Mesendoderm (in vitro differentiated cells): ENCODE measurements at regions not wholly inside any gene's neighbourhood (a gene's known extent, or its start where the extent isn't known, plus 50 kb on each side); places are given as distances from the start of the nearest gene placed in this dataset.
A peak's percentile ranks its signal among the peaks of the same experiment; 100 is the strongest.

Experiments
- DNase-seq: peaks from one replicate; pipeline ENCODE4 v3.0.0; 2013
- H2AK5ac ChIP-seq: 2 replicates; pipeline ENCODE4 v1.6.1; 2013; ENCODE audit warnings: low read length, inconsistent platforms
- H2BK120ac ChIP-seq: 2 replicates; pipeline ENCODE4 v1.6.1; 2013; ENCODE audit warnings: low read depth, mild to moderate bottlenecking, low read length, moderate library complexity, mixed read lengths
- H2BK15ac ChIP-seq: replicated peaks from 2 replicates; pipeline ENCODE4 v1.6.1; 2013; ENCODE audit warnings: low read depth, mild to moderate bottlenecking, moderate library complexity
- H2BK5ac ChIP-seq: 2 replicates; pipeline ENCODE4 v1.6.1; 2013; ENCODE audit warnings: low read length, inconsistent platforms
- H3K18ac ChIP-seq: 2 replicates; pipeline ENCODE4 v1.6.1; 2013; ENCODE audit warnings: mild to moderate bottlenecking, low read length, mixed read lengths
- H3K23ac ChIP-seq: one replicate; pipeline ENCODE4 v1.6.1; 2013; ENCODE audit warnings: low read length
- H3K27ac ChIP-seq: 2 replicates; pipeline ENCODE4 v1.5.1; 2013; ENCODE audit warnings: low read depth, mild to moderate bottlenecking, inconsistent platforms, low read length, moderate library complexity
- H3K27me3 ChIP-seq: 2 replicates; pipeline ENCODE4 v1.6.1; 2013; ENCODE audit warnings: low read length, control low read depth, mild to moderate bottlenecking, inconsistent platforms; ENCODE audit not compliant: insufficient read depth, poor library complexity
- H3K36me3 ChIP-seq: 2 replicates; pipeline ENCODE4 v1.6.1; 2013; ENCODE audit warnings: low read length, inconsistent platforms; ENCODE audit not compliant: control insufficient read depth, insufficient read depth
- H3K4ac ChIP-seq: one replicate; pipeline ENCODE4 v1.6.1; 2013; ENCODE audit warnings: low read depth, mild to moderate bottlenecking, low read length, moderate library complexity
- H3K4me1 ChIP-seq: 2 replicates; pipeline ENCODE4 v1.6.1; 2013; ENCODE audit warnings: low read depth, low read length, inconsistent platforms; ENCODE audit not compliant: control insufficient read depth
- H3K4me2 ChIP-seq: 2 replicates; pipeline ENCODE4 v1.6.1; 2013; ENCODE audit warnings: low read length
- H3K4me3 ChIP-seq: 2 replicates; pipeline ENCODE4 v1.5.1; 2013; ENCODE audit warnings: mild to moderate bottlenecking, low read length
- H3K56ac ChIP-seq: one replicate; pipeline ENCODE4 v1.6.1; 2013; ENCODE audit warnings: low read length
- H3K79me1 ChIP-seq: 2 replicates; pipeline ENCODE4 v1.6.1; 2013; ENCODE audit warnings: low read length, inconsistent platforms
- H3K79me2 ChIP-seq: 2 replicates; pipeline ENCODE4 v1.6.1; 2013; ENCODE audit warnings: mild to moderate bottlenecking, low read length; ENCODE audit not compliant: control insufficient read depth, insufficient read depth
- H3K9ac ChIP-seq: 2 replicates; pipeline ENCODE4 v1.6.1; 2013; ENCODE audit warnings: low read length, inconsistent platforms
- H4K5ac ChIP-seq: one replicate; pipeline ENCODE4 v1.6.1; 2013; ENCODE audit warnings: low read length
- H4K8ac ChIP-seq: one replicate; pipeline ENCODE4 v1.6.1; 2013; ENCODE audit warnings: low read depth, mild to moderate bottlenecking, control low read depth, low read length, moderate library complexity
- WGBS: extraction: QIAGEN DNeasy Blood & Tissue Kit; methylation state at CpG from one replicate; pipeline ENCODE4 v1.1.7; 2013; ENCODE audit warnings: low lambda C conversion rate, missing lambda C conversion rate; ENCODE audit not compliant: insufficient coverage; ENCODE audit errors: extremely low coverage; 5-methylcytosine and 5-hydroxymethylcytosine counted together

- Histone ChIP-seq H4K5ac (no peak overlapping the region), H3K56ac (no peak overlapping the region), H3K27ac (no peak overlapping the region), H2AK5ac (no peak overlapping the region), H3K4ac (no peak overlapping the region), H2BK120ac (no peak overlapping the region), H3K4me3 (no peak overlapping the region), H3K18ac (no peak overlapping the region), H2BK15ac (no peak overlapping the region), H3K79me2 (no peaks in the 10 kb centered on the region), H3K36me3 (no peaks in the 10 kb centered on the region), H3K23ac (no peak overlapping the region), H3K9ac (no peak overlapping the region), H2BK5ac (no peak overlapping the region), H4K8ac (no peak overlapping the region), H3K4me2 (no peak overlapping the region), H3K4me1 (no peaks in the 10 kb centered on the region), H3K27me3 (no peaks in the 10 kb centered on the region), H3K79me1 (no peaks in the 10 kb centered on the region)
- no CpG with 5 or more reads among the region's 5 CpGs for WGBS
- no peak for DNase-seq
Observed at GRCh38 chr6:98601716-98602115, 232.7 kb upstream of the POU3F2 start.

GRCh38 chr6:98605705-98606104 lies 228.7 kb upstream of the POU3F2 start:
- Histone ChIP-seq H3K36me3 (no peaks in the 10 kb centered on the region), H4K8ac (no peak overlapping the region), H4K5ac (no peak overlapping the region), H3K27me3 (no peaks in the 10 kb centered on the region), H3K4me1 (no peaks in the 10 kb centered on the region), H3K18ac (no peak overlapping the region), H2BK5ac (no peak overlapping the region), H3K79me1 (no peaks in the 10 kb centered on the region), H3K23ac (no peak overlapping the region), H3K9ac (no peak overlapping the region), H3K56ac (no peak overlapping the region), H3K79me2 (no peaks in the 10 kb centered on the region), H3K4me2 (no peak overlapping the region), H2AK5ac (no peak overlapping the region), H2BK15ac (no peak overlapping the region), H3K4me3 (no peak overlapping the region), H3K4ac (no peak overlapping the region), H3K27ac (no peak overlapping the region), H2BK120ac (peak overlapping the region; percentile 35)
- no peak for DNase-seq
- WGBS: no CpG with 5 or more reads among the region's 1 CpG

DNA sequence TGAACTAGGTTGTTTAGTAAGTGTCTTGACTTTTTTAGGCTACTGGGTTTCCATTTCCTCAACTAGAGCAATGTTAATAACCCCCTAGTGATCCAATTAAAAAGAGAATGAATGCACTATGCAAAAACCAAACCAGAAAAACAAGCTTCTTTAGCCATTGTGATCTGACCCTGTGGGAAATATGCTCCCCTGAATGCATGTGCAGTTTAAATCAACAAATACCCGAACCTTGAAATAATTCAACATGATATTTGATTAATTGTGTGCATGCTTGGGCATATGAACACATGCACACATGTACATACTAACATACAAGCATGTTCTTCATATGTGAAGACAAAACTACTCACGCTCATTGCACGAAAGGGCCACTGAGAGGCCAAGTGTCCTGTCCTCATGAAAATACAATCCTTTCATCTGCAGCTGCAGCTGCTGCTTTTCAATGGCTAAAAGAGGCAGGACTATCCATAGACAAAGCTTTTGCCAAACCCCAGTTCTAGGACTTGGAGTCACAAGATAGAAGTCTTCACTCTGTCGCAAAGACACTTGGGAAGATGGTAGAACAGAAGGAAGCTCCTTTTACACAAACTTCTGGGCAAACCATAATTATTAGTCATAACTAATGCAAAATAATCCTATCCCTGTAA lies 207.1 kb upstream of the POU3F2 start:
- no peak overlapping the region for H3K4me3 ChIP-seq
- H3K4me1 ChIP-seq: no peaks in the 10 kb centered on the region
- no CpG with 5 or more reads among the region's 4 CpGs for WGBS
- H3K79me2 ChIP-seq: no peaks in the 10 kb centered on the region
- no peak overlapping the region for H2BK120ac ChIP-seq
- H3K27ac ChIP-seq: no peak overlapping the region
- no peaks in the 10 kb centered on the region for H3K27me3 ChIP-seq
- no peak overlapping the region for H3K56ac ChIP-seq
- H2BK15ac ChIP-seq: no peak overlapping the region
- H3K36me3 ChIP-seq: no peaks in the 10 kb centered on the region
- H3K9ac ChIP-seq: no peak overlapping the region
- H3K4me2 ChIP-seq: no peak overlapping the region
- H3K23ac ChIP-seq: no peak overlapping the region
- DNase-seq: no peak
- no peak overlapping the region for H3K18ac ChIP-seq
- H2AK5ac ChIP-seq: no peak overlapping the region
- H2BK5ac ChIP-seq: no peak overlapping the region
- no peaks in the 10 kb centered on the region for H3K79me1 ChIP-seq
- no peak overlapping the region for H3K4ac ChIP-seq
- no peak overlapping the region for H4K5ac ChIP-seq
- H4K8ac ChIP-seq: no peak overlapping the region

- no peaks in the 10 kb centered on the region for H3K27me3 ChIP-seq
- no peak overlapping the region for H3K4me3 ChIP-seq
- no peaks in the 10 kb centered on the region for H3K79me1 ChIP-seq
- H3K23ac ChIP-seq: no peak overlapping the region
- H3K79me2 ChIP-seq: no peaks in the 10 kb centered on the region
- H3K18ac ChIP-seq: no peak overlapping the region
- H2AK5ac ChIP-seq: no peak overlapping the region
- H3K9ac ChIP-seq: no peak overlapping the region
- no peak overlapping the region for H3K27ac ChIP-seq
- H4K8ac ChIP-seq: no peak overlapping the region
- no peaks in the 10 kb centered on the region for H3K36me3 ChIP-seq
- H3K56ac ChIP-seq: peak overlapping the region; percentile 22
- H3K4ac ChIP-seq: no peak overlapping the region
- H3K4me1 ChIP-seq: peaks cover 4% of the 10 kb centered on the region
- H3K4me2 ChIP-seq: no peak overlapping the region
- no peak for DNase-seq
- H4K5ac ChIP-seq: no peak overlapping the region
- no peak overlapping the region for H2BK5ac ChIP-seq
- no peak overlapping the region for H2BK120ac ChIP-seq
- no peak overlapping the region for H2BK15ac ChIP-seq
Observed at GRCh38 chr6:98633886-98634285, 200.5 kb upstream of the POU3F2 start.

- Histone ChIP-seq H3K4me1 (peaks cover 4% of the 10 kb centered on the region), H3K23ac (no peak overlapping the region), H3K79me1 (no peaks in the 10 kb centered on the region), H4K5ac (no peak overlapping the region), H2BK15ac (no peak overlapping the region), H4K8ac (no peak overlapping the region), H3K27ac (no peak overlapping the region), H2AK5ac (no peak overlapping the region), H3K27me3 (no peaks in the 10 kb centered on the region), H3K18ac (no peak overlapping the region), H3K4me2 (no peak overlapping the region), H3K36me3 (no peaks in the 10 kb centered on the region), H2BK5ac (no peak overlapping the region), H2BK120ac (no peak overlapping the region), H3K56ac (no peak overlapping the region), H3K4ac (peak overlapping the region; percentile 16), H3K79me2 (no peaks in the 10 kb centered on the region), H3K4me3 (no peak overlapping the region), H3K9ac (no peak overlapping the region)
- no CpG with 5 or more reads among the region's 3 CpGs for WGBS
- DNase-seq: peak; percentile 75
Observed at GRCh38 chr6:98634569-98634968, 199.8 kb upstream of the POU3F2 start.

- Histone ChIP-seq H2BK120ac (no peak overlapping the region), H3K27ac (no peak overlapping the region), H3K79me2 (no peaks in the 10 kb centered on the region), H3K9ac (no peak overlapping the region), H3K79me1 (no peaks in the 10 kb centered on the region), H3K23ac (no peak overlapping the region), H2BK5ac (no peak overlapping the region), H4K5ac (no peak overlapping the region), H3K18ac (no peak overlapping the region), H3K27me3 (no peaks in the 10 kb centered on the region), H2AK5ac (no peak overlapping the region), H3K36me3 (no peaks in the 10 kb centered on the region), H3K56ac (no peak overlapping the region), H2BK15ac (no peak overlapping the region), H3K4me2 (no peak overlapping the region), H3K4ac (no peak overlapping the region), H3K4me3 (no peak overlapping the region), H3K4me1 (peaks cover 4% of the 10 kb centered on the region), H4K8ac (no peak overlapping the region)
- DNase-seq: no peak
- no CpG with 5 or more reads among the region's 2 CpGs for WGBS
Observed at GRCh38 chr6:98635191-98635590, 199.2 kb upstream of the POU3F2 start.
